GM19467 (cell line): ENCODE measurements at regions not wholly inside any gene's neighbourhood (a gene's known extent, or its start where the extent isn't known, plus 50 kb on each side); places are given as distances from the start of the nearest gene placed in this dataset.
"Not testable (repeated sequence)": the region's sequence is repeated elsewhere in the genome, so short reads cannot be mapped to it uniquely, and the experiment has no call there.

Source experiments
- ATAC-seq: cut with Tn5 transposase; IDR thresholded peaks from one replicate; pipeline ENCODE4 v1.9.1; 2021; ENCODE audit warnings: mild to moderate bottlenecking, moderate library complexity; ENCODE audit not compliant: unreplicated experiment

- ATAC-seq = no peak
Measured at GRCh38 chr12:89073659-89074058, 278.6 kb downstream of the DUSP6 start.

GRCh38 chr12:89073027-89073398 lies 279.3 kb downstream of the DUSP6 start:
- ATAC-seq = no peak

- ATAC-seq = no peak
Measured at GRCh38 chr12:89072294-89073026, 279.8 kb downstream of the DUSP6 start.

DNA sequence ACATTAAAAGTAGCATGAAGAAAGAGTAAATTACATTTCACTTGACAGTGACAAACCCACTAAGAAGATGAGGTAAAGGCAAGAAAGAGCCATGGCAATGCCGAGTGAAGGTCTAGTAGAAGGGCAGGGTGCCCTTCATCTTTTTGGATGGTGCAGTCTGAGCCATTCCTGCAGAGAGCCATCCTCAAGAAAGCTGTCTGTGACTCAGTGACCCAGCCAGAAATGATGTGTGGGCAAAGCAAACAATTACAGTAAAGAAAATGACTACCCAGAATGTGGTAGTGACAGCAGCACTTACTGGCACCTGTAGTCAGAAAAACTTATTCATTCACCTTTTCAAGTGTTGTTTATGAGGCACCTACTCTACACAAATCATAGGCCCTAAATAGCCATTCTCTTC lies 281.7 kb downstream of the DUSP6 start:
- ATAC-seq = no peak

GRCh38 chr12:89069431-89069830 lies 282.9 kb downstream of the DUSP6 start:
- ATAC-seq = no peak

DNA sequence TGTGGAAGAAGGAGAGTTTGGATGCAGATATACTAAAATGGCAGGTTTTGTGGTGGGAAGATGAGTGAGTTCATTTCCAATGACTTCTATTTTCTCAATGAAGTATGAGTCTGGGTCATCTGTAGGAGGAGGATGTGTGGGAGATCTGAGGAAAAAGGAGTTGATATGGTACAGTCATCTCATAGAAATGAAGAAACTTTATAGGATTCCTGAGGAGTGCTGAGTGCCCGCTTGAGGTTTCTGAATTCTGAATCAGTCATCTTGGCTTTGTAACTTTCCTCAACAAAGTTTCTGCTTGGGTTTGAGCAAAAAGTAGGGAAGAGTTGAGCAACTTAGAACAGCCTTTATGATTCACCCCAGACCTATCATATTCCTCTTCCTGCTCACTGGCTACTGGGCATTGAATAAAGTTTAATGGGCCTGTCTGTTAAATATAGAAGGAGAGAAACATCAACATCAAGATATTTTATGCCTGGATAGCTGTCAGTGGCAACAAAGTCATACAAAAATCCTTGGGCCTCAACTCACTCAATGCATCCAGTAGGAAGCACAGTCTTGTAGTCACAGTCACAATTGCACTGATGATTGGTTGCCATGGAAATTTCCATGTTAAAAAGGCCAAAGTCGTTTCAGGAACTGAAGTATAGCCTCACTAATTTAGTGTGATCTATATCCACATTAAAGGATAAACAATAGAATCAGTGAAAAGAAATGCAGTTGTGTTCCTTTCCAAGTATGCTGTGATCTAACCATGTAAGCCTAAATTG lies 284.7 kb downstream of the DUSP6 start:
- no peak for ATAC-seq

- no peak for ATAC-seq
Measured at GRCh38 chr12:89064780-89065179, 287.5 kb downstream of the DUSP6 start.

GRCh38 chr12:89064151-89064550 lies 288.1 kb downstream of the DUSP6 start:
- no peak for ATAC-seq

- peak; percentile 93 for ATAC-seq
Measured at GRCh38 chr12:89062996-89063395, 289.3 kb downstream of the DUSP6 start.

- ATAC-seq = no peak
Measured at GRCh38 chr12:89059721-89060541, 292.4 kb downstream of the DUSP6 start.

- ATAC-seq = no peak
Measured at GRCh38 chr12:89059056-89059455, 293.2 kb downstream of the DUSP6 start.

DNA sequence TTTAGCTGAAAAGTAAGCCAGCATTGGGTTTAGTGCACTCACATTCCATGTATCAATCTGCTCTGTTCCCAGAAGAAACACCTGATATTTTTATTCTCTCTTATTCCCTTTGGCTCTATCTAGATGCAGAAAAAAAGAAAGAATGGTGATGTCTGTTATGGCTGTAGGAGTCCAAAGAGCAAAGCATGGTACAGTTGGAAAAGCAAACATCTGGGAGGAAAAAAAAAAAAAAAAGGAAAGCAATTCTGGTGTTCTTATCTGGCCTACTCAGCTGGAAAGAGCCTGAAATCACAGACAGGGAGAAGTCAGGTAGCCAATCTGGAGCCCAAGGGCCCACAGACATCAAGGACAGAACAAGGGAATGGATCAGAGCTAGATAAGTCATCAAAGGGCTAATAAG lies 293.9 kb downstream of the DUSP6 start:
- ATAC-seq = no peak

DNA sequence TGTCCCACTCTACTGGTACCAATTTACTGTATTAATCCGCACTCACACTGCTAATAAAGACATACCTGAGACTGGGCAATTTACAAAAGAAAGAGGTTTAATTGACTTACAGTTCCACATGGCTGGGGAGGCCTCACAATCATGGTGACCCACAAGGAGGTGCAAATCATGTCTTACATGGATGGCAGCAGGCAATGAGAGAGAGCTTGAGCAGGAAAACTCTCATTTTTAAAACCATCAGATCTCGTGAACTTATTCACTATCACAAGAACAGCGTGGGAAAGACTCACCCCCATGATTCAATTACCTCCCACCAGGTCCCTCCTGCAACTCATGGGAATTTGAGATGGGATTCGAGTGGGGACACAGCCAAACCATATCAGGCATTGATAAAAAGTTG lies 298.5 kb downstream of the DUSP6 start:
- not testable (repeated sequence) for ATAC-seq

GRCh38 chr12:89051065-89051677 lies 301.1 kb downstream of the DUSP6 start:
- ATAC-seq = peak; percentile 61

GRCh38 chr12:89047856-89048418 lies 304.4 kb downstream of the DUSP6 start:
- ATAC-seq = no peak

- no peak for ATAC-seq
Measured at GRCh38 chr12:89041078-89041477, 311.2 kb downstream of the DUSP6 start.

- ATAC-seq = peak; percentile 98
Measured at GRCh38 chr12:89040146-89040964, 311.9 kb downstream of the DUSP6 start.

DNA sequence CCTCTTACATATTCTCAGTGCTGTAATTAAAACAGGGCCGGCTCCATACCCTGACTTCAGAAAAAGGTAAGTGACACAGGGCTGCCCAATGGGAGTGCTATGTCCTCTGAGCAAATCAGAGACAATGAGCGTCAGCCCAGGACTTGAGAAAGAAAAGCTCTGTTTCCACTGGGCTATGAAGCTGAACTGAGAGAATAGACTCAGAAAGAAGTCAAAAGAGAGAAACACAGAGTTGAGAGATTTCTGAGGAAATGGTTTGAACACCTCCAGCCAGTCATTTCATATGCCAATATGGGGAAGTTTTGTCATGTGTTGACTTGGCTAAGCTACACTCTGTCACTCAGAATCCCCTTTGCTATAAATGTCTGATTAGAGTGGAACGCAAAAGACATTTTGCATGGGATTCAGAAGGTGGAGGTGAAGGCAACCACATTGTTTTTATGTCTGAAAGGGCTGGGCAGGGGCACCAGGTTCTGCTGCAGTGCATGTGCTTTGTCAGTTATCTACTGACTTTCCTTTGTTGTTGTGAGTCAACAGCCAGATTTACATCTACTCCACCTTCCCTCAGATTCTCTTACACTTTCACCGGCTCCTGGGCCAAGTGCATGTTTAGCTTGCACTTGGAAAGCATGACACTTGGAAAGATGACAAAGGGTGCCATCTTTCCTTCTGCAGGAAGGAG lies 313.3 kb downstream of the DUSP6 start:
- no peak for ATAC-seq

DNA sequence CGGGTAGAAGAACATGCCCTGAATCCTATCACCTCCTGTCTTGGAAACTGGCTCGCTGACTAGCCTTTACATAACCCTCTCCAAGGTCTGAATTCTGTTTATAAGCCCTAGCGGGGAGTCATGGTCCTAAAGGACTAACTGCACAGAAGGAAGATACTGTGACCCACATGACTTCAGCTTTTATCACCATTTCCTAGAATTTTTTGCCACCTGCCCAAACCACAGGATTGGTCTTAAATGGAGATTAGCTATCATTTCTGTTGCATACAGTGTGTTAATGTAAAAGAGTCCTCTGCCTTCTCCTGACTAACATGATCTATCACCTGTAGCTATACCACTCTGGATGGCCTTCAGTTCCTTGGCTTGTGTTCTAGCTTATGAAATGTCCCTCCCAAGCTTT lies 319.2 kb downstream of the DUSP6 start:
- no peak for ATAC-seq
